IPS DF 19.7 (cell line): ENCODE measurements at regions not wholly inside any gene's neighbourhood (a gene's known extent, or its start where the extent isn't known, plus 50 kb on each side); places are given as distances from the start of the nearest gene placed in this dataset.
"Not testable (repeated sequence)": the region's sequence is repeated elsewhere in the genome, so short reads cannot be mapped to it uniquely, and the experiment has no call there.

Experiments used
- DNase-seq: peaks from one replicate; pipeline ENCODE4 v3.0.0-alpha.2; 2013; ENCODE audit warnings: low read depth, low spot score

DNA sequence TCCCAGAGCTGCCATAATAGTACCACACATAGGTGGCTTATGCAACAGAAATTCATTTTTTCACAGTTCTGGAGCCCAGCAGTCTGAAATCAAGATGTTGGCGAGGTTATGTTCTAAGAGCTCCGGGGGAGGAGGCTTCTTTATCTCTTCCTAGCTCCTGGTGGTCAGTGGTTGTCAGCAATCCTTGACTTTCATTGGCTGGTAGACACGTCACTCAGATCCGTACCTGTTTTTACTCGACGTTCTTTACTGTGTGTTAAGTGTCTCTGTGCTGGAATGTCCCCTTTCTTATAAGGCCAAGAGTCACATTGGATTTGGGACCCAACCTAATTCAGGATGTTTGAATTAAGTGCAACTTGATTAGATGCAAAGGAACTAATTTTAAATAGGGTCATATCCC, 218.5 kb upstream of the CNTN3 start:
- peak; percentile 3 for DNase-seq

DNA sequence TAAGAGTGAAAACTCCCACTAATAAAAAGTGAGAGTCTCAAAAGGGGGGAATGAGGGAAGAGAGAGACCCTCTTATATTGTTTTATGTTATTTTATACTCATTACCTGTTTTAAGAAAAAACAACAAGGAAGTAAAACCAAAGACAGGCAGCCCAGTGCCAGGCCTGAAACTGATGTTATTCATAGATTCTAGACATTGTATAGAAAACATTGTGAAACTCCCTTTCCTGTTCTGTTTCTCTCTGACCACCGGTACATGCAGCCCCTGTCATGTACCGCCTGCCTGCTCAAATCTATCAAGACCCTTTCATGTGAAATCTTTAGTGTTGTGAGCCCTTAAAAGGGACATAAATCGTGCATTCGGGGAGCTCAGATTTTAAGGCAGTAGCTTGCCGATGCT, 216.4 kb upstream of the CNTN3 start:
- not testable (repeated sequence) for DNase-seq

DNA sequence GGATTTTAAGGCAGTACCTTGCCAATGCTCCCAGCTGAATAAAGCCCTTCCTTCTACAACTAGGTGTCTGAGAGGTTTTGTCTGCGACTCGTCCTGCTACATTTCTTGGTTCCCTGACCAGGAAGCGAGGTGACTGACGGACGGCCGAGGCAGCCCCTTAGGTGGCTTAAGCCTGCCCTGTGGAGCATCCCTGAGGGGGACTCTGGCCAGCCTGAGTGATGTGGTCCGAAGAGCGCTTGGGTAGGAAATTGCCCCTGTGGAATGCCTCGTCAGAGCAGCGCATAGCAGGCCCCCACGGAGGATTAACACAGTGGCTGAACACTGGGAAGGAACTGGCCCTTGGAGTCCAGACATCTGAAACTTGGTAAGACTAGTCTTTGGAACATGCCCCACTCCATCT, 210.9 kb upstream of the CNTN3 start:
- DNase-seq, result not testable (repeated sequence)

GRCh38 chr3:74824366-74824765, 209.9 kb upstream of the CNTN3 start:
- no peak for DNase-seq

DNA sequence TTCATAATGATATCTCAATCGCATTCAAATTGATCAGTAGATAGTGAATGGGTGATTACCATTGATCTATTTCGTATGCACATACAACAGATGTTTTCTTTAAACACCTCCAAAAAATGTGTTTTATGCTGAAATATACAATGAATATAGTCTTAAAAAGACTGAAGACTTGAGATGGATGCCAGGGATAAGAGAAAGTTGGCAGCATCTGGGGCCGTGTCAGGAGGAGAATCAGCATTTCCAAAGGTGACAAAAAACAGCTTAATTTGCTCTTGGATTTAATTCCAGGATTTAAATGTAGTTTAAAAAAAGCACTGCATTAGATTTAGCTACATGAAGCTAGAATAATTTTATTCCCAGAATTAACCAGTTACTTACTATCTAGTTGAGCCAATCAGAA, 199.7 kb upstream of the CNTN3 start:
- DNase-seq, result no peak

DNA sequence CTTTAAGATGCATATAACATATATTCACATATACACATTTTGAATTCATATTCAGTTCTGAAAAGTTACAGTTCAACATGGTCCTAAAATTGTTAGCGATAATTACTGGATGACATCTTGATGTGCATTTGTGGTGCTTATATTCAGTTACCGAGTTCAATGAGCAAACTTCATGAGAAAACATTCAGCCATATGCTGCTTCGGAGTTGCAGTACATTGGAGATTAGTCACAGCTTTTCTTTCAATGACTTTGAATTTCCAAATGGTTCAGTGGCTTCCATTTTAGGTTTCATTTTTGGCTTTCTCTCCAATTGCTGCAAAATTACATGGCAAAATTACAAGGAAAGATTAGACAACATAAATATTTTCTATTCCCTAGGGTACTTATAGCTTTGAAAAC, 198.3 kb upstream of the CNTN3 start:
- no peak for DNase-seq

DNA sequence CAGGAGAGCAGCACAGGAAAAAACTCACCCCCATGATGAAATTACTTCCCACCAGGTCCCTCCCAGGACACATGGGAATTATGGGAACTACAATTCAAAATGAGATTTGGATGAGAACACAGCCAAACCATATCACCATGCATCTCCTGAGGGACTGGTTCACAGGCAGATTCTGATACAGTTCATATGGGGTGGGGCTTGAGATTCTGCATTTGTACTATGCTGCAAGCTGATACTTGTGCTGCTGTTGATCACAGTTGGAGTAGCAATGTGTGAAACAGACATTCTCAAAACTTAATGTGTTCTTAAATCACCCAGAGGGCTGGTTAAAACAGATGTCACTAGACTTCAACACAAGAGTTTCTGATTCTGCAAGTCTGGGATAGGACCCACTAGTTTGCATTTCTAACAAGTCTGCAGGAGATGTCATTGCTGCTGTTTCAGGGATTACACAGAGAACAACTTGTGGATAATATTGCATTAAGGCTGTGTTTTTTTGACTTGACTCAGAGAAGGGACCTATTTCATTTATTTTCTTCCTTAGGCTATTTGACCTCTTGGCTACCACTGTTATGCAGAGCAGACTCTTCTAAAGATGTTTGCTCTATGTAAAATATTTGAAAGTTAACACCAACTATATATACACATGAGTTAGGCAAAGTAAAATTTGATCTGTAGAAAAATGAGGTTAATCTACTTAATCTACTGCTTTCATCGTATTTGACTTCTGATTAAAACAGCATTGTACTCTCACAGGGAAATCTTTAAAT, 194.2 kb upstream of the CNTN3 start:
- no peak for DNase-seq

- DNase-seq, result no peak
Observed at GRCh38 chr3:74801924-74802323, 187.5 kb upstream of the CNTN3 start.

GRCh38 chr3:74789111-74789510, 174.7 kb upstream of the CNTN3 start:
- no peak for DNase-seq

DNA sequence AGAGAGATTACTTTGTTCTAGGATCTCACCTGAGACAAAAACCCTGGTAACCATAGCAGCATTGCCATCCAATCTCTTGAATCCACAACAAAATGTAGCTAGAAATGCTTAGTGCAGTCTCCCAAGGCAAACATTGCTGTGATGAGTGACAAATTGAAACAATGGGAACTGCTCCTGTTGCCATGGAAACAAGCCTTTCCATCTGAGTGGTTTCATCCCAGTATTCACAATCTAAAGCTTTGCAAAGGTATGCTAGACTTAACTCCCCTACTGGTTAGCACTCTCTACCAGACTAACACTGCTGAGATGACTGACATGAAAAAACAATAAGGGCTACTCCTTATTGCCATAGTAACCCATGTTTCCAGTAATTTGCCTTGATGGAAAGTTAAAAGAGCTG, 172.6 kb upstream of the CNTN3 start:
- no peak for DNase-seq

DNA sequence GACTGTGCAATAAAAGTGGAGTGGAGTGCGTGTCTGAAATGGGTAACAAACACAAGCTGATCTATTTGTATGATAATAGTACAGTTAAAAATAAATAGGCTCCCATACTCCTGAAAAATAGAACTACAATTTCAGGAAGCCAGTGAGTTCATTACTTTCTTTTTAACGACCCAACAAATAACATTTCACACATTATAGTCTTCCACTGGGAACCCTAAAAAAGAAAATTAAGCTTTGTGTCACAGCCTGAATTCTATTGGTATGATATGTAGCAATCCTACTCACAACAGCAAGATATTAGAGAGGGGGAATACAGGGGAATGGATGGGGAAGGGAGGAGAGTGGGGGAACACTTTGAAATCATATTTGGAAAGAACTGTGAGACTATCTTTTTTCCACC, 156.9 kb upstream of the CNTN3 start:
- no peak for DNase-seq

DNA sequence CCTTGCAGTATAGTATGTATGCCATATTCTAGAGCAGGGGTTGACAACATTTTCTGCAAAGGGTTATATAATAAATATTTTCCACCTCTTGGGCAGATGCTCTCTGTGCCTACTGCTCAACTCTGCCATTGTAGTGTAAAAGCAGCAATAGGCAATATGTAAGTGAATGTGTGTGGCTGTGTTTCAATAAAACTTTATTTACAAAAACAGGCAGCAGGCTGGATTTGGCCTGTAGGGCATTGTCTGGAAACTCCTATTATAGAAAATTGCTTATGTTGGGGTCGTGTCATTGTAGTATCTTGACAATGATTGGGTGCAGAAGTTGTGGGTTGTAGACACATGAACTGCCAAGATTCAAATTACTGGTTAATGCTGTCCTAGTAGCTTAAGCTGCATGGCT, 153.6 kb upstream of the CNTN3 start:
- DNase-seq, result no peak

DNA sequence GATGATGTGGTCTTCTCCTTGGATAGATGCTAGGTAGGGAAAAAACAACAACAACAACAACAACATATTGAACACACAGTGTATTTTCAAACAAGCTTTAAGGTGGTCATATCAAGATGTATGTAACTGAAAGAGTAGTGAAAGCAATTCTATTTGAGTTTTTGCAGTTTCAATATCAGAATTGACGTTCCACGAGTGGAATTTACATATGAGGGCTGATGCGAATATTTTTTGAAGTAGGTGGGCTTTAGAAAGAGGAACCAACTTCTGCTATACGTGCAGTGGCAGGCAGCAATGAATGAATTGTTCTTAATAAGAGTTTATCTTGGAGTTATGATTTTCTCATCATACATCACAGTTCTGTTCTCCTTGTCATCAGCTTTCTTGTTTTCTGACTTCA, 151.9 kb upstream of the CNTN3 start:
- no peak for DNase-seq

DNA sequence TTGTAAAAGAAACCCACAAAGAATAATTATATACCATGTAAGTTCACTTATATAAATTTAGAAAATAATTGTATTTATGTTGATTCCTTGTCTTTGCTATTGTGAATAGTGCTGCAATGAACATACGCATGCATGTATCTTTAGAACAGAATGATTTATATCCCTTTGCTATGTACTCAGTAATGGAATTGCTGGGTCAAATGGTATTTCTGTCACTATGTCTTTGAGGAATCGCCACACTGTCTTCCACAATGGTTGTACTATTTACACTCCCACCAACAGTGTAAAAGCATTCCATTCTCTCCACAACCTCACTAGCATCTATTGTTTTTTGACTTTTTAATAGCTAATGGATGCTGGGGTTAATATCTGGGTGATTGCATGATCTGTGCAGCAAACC, 149.4 kb upstream of the CNTN3 start:
- no peak for DNase-seq

- no peak for DNase-seq
Observed at GRCh38 chr3:74756674-74757073, 142.2 kb upstream of the CNTN3 start.

GRCh38 chr3:74752290-74752689, 137.8 kb upstream of the CNTN3 start:
- no peak for DNase-seq

DNA sequence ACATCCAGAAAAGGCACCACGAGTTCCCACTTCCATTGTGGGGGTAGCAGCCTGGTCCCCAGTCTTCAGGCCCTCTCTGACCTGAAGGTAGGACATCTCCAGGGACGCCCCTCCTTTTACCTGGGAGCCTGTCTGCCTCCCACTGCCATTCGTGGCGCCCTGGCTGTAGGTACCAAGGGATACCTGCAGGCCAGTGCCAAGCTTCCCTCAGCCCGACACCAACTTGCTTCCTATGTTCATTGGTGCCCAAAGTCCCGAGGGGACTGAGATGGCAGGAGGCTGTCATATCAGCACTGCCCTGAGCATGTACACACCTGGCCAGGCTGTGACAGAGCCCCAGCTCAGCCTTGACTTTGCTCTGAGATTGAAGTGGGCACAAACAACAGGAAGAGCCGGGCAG, 137.3 kb upstream of the CNTN3 start:
- DNase-seq, result no peak

DNA sequence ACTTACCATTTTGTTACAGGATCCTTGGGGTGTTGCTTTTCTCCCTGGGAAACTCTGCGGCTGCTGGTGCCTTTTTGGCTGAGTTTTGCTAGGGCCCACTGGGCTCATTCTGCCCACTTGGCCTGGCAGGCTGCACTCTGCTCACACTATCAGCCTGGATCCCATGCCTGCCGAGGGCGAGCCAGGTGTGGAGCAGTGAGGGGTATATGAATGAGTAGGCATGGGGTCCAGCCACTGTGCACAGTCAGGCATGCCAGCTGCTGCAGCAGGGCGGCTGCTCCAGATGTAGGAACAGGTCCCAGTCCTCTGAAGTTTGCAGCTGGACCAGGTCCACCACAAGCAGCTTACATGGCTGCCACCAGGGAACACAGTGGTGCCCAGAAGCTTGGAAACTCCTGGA, 136.4 kb upstream of the CNTN3 start:
- DNase-seq, result no peak

DNA sequence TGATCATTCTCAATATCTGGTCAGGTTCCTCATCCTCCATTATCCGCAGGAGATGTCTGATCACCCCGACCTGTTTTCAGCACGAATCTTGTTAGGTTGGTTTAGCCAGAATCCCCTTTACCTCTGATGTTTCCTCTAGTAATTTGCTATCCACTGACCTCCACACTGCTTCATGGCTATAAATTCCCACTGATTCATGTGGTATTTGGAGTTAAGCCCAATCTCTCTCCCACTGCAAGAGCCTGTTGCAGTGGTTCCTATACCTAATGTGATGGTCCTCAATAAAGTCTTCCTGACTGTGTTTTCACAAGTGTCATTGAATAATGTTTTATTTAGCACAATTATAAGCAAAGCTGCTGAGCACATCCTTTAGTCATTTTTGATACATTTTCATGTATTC, 124.8 kb upstream of the CNTN3 start:
- DNase-seq, result no peak

DNA sequence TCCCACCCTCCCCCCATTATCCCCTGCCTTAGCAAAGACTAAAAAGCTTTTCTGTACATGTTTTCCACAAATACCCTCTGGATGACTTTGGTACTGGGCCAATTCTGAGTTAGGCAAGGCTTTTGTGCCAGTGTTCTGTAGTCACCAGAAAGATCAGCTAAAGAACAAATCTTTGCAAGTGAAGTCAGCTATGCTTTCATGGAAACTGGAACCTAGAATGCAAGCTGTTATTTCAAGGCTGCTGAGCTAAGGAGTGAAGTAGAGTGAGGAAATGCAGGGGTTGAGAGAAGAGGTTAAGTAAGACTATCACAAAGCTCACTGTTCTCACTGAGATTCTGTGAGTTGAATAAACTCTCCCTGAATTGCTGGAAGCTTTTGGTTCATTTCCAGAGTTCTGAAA, 107.8 kb upstream of the CNTN3 start:
- DNase-seq, result no peak

DNA sequence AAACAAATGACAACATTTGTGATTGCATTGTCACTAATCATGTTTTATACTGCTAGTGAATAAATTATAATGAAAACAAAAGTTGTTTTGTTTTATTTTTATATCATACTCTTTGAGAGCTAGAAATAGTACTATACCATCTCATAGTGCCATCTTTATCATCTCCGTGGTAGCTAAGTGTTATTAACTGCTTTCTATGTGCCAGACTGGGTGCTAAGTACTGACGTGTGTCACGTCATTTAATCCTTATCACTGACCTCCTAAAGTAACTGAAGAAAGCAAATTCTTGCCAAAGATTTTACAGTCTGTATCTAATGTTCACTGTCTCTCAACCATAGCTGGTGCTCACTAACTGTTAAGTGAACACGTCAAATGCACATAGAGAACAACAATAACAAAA, 99.5 kb upstream of the CNTN3 start:
- no peak for DNase-seq

DNA sequence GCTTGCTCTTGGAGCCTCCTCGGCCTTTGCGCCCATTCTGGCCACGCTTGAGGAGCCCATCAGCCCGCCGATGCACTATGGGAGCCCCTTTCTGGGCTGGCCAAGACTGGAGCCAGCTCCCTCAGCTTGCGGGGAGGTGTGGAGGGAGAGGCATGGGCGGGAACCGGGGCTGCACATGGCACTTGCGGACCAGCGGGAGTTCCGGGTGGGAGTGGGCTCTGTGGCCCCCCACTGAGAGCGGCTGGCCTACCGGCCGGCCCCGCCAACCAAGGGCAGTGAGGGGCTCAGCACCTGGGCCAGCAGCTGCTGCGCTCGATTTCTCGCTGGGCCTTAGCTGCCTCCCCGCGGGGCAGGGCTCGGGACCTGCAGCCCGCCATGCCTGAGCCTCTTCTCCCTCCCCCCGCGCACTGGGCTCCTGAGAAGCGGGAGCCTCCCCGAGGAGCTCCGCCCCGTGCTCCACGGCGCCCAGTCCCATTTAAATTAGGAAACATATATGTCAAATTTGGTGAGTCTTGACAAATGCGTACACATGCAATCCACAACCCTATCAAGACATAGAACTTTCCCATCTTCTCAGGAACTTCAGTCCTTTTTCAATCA, 97.6 kb upstream of the CNTN3 start:
- DNase-seq, result no peak

DNA sequence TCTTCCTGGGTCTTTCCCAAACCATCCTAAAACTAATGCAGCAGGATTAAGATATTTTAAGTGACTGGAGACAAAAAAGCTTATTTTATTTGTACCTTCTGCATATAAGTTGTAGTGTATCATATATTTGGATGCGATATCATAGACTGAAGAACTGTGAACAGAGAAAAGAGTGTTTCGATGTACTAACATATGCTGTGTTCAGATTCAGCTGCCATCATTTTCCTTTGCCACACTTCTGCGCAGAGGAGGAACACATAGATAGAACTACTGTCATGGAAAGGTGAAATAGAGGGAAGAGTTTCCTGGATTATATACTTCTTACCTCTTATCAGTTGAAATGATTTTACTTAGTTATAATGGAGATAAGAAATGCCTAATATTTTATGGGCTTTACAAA, 95.5 kb upstream of the CNTN3 start:
- DNase-seq, result no peak
